ENCODE measurements at regions not wholly inside any gene's neighbourhood (a gene's known extent, or its start where the extent isn't known, plus 50 kb on each side); places are given as distances from the start of the nearest gene placed in this dataset.

DNA sequence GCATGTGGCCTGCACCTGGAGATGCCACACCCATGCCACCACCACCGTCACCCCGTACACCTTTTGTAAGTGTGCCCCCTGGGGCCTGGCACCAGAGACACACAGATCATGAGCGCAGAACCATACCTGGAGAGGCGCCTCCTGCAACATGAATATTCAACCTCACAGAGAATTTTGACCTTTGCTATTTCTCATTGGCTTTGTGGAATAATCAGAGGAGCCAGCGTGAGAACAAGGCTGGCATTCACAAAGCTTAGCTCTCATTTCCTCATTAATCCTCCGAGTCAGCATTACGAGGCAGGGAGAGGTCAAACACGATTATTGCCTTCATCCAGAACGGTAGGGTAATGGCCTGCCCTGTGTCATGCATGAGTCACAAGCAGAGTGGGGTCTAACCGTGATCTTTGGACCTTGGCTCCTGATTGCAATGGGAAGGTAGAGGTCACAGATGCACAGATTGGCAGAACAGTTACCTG, 73.0 kb upstream of the POMGNT2 start:
- no peak for TF ChIP-seq POLR2AphosphoS5 (IDR thresholded peaks at IDR 0.05; ENCODE audit: low read depth, low read length)
- TF ChIP-seq, protein P1, sequence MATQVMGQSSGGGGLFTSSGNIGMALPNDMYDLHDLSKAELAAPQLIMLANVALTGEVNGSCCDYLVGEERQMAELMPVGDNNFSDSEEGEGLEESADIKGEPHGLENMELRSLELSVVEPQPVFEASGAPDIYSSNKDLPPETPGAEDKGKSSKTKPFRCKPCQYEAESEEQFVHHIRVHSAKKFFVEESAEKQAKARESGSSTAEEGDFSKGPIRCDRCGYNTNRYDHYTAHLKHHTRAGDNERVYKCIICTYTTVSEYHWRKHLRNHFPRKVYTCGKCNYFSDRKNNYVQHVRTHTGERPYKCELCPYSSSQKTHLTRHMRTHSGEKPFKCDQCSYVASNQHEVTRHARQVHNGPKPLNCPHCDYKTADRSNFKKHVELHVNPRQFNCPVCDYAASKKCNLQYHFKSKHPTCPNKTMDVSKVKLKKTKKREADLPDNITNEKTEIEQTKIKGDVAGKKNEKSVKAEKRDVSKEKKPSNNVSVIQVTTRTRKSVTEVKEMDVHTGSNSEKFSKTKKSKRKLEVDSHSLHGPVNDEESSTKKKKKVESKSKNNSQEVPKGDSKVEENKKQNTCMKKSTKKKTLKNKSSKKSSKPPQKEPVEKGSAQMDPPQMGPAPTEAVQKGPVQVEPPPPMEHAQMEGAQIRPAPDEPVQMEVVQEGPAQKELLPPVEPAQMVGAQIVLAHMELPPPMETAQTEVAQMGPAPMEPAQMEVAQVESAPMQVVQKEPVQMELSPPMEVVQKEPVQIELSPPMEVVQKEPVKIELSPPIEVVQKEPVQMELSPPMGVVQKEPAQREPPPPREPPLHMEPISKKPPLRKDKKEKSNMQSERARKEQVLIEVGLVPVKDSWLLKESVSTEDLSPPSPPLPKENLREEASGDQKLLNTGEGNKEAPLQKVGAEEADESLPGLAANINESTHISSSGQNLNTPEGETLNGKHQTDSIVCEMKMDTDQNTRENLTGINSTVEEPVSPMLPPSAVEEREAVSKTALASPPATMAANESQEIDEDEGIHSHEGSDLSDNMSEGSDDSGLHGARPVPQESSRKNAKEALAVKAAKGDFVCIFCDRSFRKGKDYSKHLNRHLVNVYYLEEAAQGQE (IDR thresholded peaks at IDR 0.05; ENCODE audit: insufficient read depth in 1 of 2, low read depth in 2 of 2, low read length in 1 of 2): no peak
